ENCODE measurements at regions not wholly inside any gene's neighbourhood (a gene's known extent, or its start where the extent isn't known, plus 50 kb on each side); places are given as distances from the start of the nearest gene placed in this dataset.
A peak's percentile ranks its signal among the peaks of the same experiment; 100 is the strongest.
"Not testable (repeated sequence)": the region's sequence is repeated elsewhere in the genome, so short reads cannot be mapped to it uniquely, and the experiment has no call there.

DNA sequence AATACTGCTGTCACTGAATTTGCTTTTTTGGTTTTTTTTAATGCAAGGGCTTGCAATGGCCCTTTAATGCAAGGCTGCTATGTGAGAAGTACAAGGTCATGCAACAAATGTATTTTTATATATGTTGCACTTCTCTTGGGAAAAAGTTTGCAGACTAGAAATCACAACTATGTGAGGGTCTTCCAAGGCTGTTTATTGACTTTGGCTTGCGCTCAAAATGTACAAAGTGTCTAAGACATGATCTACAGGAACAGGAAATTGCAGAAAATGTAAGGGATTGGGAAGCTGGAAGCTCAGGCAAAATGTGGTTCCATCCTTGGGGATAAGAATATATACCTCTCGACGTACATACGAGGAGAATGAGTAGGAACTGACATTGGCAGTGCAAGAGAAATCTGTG is 92.2 kb upstream of the F13A1 start:
- no peak for DNase-seq (ENCODE audit: low spot score)

DNA sequence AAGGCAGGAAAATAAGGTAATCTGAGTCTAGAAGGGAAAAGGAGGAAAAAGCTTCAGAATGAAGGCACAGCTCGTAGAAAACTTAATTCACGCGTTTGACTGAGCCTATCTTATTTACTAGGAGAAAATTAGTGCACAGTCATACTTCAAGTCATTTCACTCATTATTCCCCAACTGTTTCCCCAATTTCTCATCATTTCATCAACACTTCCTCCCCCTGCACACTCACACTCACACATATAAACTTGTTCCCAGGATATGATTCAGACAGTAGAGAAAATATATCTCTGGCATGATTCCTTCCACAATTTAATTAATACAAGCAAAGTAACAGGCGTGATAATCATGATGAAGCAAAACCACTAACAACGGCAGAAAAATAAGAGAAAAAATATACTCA is 94.5 kb upstream of the F13A1 start:
- no peak for DNase-seq (ENCODE audit: low spot score)

DNA sequence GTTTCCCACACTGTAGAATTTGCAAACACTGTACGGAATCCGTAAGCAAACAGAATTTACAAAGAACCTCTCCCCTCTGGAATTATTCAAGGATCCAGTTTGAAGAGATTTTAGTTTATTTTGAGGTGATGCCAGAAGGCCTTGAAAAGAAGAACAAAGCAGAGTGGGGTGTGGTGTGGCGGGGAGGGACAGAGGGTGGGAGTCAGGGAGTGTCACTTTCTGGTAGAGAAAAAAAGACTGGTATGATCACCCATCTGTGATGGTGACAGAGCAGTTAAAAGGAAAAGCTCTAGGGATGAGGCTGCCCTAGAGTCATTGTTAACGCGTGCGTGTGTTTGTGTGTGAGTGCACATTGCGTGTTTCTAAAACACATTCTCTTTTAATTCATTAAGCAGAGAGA is 97.0 kb upstream of the F13A1 start:
- no peak for DNase-seq (ENCODE audit: low spot score)

DNA sequence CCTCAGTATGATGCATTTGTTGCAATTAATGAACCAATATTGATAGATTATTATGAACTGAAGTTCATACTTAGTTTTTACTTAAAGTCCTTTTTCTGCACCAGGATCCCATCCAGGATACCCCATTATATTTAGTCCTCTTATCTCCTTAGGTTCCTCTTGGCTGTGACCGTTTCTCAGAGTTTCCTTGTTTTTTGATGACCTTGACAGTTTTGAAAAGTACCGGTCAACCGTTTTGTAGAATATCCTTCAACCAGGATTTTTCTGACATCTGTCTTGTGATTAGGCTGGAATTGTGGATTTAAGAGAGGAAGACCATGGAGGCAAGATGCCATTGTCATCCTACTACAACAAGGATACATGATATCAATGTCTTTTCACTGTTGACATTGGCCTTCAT is 98.0 kb upstream of the F13A1 start:
- DNase-seq (ENCODE audit: low spot score) = no peak

DNA sequence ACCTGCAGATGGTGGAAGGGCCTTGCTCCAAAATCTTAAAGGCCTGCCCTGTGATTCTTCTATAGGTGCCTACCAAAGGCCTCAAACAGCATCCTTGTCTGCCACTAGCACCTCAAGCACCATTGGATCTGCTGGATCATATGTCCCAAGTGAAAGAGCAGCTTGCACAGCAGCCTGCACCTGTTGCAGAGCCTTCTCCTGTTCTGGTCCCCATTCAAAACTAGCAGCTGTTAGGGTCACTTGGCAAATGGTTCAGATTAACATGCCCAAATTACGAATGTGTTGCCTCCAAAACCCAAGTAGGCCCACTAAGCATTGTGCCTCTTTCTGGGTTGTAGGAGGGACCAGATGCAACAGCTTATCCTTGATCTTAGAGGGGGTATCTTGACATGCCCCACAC is 99.6 kb upstream of the F13A1 start:
- DNase-seq (ENCODE audit: low spot score) = no peak

DNA sequence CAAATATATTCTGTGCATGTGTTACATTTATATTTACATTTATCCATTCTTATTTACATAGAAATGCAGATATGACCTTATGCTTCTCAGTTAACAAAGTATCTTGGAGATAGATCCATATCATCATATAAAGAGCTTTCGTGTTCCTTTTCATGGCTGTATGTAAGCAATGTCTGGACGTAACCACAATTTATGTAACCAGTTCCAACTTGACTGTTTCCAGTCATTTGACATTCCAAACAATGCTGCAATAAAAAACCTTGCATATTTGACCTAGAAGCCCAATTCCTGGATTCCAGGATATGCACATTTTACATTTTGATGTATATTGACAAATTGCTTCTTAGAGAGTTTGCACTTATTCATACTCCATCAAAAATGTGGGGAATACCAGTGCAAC is 113.7 kb upstream of the F13A1 start:
- no peak for DNase-seq (ENCODE audit: low spot score)

DNA sequence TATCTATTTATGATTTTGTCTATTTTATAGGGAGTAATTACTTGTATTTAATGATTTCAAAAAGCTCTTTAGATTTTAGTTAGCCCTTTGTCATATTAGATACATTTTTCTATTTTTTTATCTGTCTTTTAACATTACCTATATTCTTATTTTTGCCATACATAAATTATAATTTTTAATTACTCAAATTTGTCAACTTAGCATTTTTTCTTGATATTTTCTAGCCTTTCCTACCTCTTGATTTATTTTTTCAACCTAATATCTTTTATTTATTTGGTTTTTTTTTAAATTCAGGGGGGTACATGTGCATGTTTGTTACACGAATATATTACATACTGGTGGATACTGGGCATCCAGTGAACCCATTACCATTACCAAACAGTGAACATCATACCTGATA is 114.3 kb upstream of the F13A1 start:
- DNase-seq (ENCODE audit: low spot score) = no peak

DNA sequence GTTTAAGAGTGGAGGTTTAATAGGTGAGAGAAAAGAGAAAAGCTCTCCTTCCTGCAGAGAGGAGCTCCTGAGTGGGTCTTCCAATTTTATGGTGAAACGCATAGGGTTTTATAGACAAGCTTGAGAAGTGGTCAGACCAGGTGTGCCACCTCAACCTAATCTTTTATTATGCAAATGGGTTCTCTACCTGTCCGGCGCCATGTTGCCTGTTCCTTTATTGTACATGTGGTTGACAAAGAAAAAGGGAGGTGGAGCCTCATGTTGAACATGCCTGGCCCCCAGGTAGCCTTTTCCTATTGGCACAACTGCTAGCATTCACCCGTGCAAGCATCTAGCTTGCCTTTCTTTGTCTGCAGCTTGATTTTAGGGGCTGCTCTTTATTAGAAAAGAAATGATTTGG is 115.9 kb upstream of the F13A1 start:
- DNase-seq (ENCODE audit: low spot score) = no peak

DNA sequence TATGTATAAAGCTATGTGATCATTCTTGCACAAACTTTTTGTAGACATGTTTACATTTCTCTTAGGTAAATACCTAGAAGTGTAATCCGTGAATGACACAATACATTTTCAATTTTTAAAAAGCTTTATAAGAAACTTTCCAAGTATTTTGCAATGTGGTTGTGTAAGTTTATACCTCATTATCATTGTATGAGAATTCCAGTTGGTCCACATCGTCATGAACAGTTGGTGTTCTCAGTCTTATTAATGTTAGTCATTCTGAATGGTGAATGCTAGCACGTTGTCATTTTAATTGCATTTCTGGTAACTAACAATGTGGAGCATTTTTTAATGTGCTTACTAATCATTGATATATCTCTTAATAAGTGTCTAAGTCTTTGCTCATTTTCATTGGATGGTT is 116.5 kb upstream of the F13A1 start:
- no peak for DNase-seq (ENCODE audit: low spot score)

DNA sequence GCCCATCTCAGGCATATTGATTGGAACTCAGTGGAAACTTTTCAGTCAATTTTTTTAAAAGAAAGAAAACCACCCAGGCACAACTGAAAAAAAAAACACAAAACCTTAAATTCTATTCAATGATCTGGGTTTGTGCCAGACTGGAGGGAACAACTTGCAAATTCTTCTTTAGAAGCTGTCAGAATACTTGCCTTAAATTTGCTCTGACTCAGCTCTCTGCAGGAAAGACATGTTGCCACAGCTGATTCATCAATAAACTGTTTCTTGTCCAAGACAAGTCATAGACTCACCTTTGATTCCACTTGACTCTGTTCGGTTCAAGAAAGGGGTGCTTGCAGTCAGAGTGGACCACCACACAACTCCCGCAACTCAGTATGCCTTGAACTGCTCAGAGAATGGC is 117.8 kb upstream of the F13A1 start:
- DNase-seq (ENCODE audit: low spot score) = no peak

DNA sequence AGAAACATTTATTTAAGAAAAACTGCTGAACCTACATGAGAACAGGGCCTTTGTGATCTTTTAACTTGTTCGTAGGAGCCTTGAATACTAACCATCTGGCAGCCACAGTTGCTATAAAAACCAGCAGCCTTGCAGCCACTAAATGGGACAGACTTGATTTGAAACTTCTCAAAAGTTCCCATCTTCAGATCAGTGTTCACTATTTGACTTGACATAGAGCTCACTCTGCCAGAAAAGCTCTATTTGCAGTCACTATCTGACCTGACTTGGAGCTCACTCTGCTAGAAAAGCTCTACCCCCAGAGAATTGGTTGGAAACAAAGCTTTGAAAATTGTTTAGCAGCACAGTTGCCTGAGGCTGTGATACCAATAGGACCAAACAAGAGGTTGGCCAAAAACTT is 119.3 kb upstream of the F13A1 start:
- no peak for DNase-seq (ENCODE audit: low spot score)

DNA sequence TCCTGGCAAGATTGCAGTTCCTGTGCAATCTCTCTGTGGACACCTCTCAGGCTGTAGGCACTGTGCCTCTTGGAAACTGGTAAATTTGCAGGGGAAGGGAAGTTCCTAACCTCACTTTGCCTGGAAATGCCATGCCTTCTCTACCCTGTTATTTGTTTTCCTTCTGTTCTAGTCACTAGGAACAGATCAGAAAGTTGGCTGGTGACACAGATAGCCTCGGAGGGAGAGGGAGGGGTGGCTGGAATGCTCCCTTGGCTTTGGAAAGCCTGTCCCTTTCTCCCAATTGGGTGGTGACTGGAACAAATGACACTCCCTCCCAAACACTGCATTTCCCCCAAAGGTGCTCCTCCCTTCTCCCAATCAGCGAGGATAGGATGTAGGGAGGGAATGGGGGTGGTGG is 131.5 kb upstream of the F13A1 start:
- DNase-seq (ENCODE audit: low spot score) = no peak

DNA sequence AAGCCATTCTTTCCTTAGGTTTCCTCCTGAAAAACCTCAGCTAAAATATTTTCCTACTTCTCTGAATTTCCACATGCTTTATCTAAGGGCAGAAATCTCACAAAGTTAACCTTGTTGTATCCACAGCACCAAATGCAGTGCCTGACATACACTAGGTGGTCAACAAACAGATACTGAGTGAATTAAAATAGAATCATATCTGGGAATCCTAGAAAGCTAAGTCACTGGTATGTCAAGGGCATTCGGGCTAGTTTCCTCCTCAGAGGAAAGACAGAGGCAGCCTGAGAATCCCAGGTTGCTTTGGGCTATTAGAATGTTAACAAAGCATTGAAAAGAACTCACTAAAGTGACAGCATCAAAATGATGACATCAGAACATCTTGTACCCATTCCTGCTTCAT is 132.7 kb upstream of the F13A1 start:
- no peak for DNase-seq (ENCODE audit: low spot score)

DNA sequence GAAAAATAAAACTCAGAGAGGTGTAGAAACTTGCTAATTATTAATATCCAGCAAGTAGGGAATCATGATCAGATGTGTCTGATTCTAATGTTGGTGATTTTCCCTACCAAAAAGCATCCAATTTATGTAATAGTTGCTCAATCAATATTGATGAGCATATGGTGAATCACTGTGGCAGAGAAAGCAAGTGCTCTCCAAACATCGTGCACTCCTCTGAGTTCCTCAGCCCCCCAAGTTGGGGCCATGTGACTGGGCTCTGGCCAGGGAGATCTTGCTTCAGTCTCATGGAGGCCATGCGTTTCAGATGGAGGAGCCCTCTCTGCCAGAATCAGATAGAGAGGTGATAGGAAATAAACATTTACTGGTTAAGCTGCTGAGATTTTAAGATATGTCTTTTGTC is 133.2 kb upstream of the LY86 start:
- no peak for DNase-seq (ENCODE audit: low spot score)

DNA sequence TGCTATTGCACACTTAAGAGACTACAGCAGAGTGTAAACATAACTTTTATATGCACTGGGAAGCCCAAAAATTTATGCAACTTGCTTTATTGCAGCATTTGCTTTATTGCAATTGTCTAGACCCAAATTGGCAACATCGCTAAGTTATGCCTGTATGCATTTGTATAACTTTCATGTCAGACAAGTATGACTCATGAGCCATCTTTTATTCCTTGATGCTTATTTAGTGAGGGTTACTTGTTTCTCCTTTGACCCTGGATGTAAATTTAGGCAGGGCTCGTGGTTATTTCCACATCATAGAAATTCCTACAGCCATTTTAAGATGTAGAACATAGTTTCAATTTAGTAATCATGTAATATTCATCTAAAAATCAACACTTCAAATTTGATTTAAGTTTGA is 130.3 kb upstream of the LY86 start:
- no peak for DNase-seq (ENCODE audit: low spot score)

DNA sequence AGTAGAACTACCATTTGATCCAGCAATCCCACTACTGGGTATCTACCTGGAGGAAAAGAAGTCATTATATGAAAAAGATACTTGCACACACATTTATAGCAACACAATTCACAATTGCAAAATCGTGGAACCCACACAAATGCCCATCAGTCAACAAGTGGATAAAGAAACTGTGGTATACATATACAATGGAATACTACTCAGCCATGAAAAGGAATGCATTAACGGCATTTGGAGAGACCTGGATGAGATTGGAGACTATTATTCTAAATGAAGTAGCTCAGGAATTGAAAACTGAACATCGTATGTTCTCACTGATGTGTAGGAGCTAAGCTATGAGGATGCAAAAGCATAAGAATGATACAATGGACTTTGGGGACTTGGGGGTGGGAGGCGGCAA is 128.6 kb upstream of the LY86 start:
- not testable (repeated sequence) for DNase-seq (ENCODE audit: low spot score)

DNA sequence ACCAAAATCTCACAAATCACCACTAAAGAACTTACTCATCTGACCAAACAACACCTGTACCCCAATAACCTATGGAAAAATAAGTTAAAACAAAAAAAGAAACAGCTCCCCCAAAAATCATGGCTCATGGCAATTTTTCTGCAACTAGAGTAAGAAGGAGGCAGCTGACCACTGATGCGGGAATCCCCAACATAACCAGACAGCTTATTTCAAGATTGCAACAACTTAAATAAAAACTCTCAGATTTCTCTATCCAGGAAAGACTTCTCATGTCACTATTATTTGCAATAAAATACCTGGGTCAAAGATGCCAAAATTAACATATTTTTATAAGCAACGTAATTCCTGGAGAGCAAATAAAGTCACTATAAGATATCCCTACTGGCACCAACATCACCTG is 128.1 kb upstream of the LY86 start:
- no peak for DNase-seq (ENCODE audit: low spot score)

DNA sequence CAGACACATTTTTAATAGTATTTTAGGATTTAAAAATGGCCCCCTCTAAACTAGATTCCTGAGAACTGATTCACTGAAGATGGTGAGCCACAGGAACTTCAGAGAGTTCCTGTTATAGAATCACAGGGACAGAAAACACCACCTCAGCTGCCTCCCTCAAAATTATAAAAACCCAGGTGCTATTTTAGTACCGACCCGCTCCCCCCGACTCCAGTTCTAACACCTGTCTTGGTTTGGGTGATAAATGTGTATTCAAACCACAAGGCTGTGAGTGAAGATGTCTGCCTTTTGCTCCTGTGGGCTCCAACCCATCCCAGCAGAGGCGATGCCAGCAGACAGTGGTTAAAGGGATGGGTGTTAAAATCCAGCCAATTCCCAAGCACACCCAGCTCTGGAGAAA is 127.4 kb upstream of the LY86 start:
- DNase-seq (ENCODE audit: low spot score) = peak; percentile 17

DNA sequence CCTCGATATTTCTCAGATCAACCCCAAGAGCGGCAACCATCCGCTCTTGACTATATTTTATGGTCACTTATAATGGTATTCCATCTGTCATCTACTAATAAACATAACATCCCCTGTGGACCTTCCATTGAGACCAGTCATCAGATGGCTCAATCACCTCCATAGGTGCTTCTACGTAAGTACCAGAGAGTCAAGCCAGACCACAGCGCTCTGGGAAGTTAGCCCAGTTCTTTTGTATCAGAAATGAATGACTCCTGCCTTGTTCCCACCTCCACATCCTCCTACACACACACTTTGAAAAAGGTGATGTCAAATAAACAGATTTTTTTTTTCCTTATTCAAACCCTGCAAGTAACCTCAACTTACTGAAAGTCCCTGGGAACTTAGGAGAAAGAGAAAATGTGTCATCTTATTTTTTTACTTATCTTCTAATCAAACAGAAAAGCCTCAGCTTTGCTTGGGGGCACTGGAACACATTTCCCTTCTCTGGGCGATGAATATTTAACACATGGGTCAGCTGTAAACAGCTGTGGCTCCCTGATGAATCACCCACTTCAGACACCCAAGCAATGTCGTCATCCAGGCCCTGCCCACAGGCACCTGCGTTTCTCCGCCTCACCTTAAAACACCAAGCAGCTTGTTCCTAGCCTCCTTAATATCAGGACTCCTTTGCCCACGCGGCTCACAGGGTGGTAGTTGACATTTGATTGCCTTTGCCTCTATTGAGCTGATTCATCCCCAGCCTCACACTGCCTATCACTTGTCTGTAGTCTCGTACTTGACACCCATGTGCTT is 121.4 kb upstream of the LY86 start:
- peak; percentile 71 for DNase-seq (ENCODE audit: low spot score)

DNA sequence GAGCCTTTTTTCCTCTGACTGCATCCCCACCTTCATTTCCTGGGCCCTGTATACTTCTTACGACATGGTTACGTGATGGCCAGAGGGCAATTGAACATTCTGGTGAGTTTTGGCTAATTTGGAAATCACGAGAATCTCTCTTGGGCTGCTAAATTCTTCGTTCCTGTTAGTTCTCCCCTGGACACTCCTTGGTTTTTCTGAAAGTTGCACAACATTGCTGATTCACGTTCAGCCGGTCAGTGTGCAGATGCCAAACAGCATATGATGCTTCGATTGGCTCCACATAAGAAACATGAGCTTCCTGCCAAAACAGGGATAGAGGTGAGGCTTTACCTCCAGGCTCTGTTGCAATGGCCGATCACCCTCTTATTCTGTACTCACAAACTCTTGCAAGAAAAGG is 119.4 kb upstream of the LY86 start:
- no peak for DNase-seq (ENCODE audit: low spot score)

DNA sequence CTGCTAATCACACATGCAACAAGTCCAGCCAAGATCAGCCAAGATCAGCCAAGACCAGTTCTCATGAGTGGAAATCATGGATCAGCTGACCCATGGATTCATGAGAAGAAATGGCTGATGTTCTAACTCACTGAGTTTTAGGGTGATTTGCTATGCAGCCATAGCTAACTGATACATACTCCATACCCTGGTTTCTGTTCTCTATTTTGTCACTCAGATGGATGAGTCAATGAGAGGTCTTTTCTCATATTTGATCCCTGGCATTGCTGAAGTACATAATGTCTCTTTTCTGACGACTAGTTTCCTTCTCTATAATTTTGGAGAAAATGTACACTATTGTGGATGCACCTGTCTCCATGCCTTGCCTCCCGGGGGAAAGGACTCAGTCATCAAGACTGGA is 118.4 kb upstream of the LY86 start:
- DNase-seq (ENCODE audit: low spot score) = no peak

DNA sequence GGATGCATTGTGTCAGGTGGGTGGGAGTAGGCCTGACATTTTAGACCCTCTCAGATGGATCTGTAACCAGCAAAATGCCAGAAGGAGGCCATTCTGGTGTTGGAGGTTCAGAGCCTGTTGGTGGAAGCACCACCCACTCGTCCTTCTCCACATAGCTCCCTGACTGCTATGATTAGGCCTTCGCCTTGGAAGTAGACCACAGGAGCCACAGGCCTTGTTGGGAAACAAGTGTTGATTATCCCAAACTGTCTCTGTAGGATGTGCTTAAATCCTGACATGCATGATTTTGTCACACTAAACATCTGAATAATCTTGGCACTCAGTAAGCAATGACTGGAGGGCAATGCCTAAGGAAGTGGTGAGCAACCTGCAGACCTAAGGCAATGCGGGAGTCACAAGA is 117.2 kb upstream of the LY86 start:
- DNase-seq (ENCODE audit: low spot score) = no peak

DNA sequence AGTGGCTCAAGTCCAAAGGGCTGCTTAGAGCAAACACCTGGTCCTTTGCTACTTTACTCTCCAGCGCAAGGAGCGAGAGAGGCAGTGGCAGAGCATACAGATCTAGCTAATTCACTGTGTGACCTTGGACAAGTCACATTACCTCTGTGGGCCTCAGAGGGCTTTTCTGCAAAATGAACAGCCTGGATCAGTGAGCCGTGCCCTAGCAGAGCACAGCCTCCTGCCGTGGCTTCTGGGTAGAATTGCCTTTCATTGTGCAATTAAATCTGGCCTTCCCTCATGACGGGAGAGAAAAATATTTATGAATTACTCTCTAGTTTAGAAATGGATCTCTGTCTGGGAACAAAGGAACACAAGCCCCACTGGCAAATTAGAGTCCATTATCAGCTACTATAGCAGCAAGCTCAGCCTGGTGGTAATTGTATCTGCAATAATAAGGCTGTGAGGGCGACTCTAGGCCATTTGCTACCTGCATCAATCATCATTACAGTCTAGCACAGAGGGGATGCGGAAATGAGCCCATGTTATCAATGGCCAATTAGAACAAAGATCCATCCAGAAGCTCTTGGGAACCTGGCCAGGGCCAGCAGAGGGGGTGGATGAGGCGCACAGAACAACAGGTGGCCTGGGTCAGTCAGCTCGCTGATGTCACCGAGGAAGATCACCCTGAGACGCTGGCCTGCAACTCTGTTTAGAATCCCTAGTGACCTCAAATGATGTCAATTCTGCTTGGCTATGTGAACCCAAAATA is 114.2 kb upstream of the LY86 start:
- DNase-seq (ENCODE audit: low spot score) = no peak

DNA sequence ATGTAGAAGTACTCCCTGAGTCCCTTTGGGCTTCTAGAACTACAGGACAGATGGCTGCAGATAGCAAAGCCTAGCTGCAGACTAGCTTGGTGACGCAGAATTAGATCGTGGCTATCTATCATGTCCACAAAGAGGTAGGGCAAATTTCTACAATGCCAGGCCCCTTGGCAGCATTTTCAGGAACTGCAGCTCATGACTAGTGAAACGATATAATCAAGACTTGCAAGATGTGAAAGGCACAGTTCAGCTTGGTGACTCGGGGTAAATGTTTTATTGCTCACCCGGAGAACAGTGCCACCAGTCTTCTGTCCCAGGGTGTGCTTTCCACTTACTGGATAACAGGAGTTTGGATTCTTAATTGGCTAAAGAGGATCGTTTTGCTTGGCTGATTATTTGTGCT is 108.7 kb upstream of the LY86 start:
- no peak for DNase-seq (ENCODE audit: low spot score)
